ENCODE measurements at regions not wholly inside any gene's neighbourhood (a gene's known extent, or its start where the extent isn't known, plus 50 kb on each side); places are given as distances from the start of the nearest gene placed in this dataset.

DNA sequence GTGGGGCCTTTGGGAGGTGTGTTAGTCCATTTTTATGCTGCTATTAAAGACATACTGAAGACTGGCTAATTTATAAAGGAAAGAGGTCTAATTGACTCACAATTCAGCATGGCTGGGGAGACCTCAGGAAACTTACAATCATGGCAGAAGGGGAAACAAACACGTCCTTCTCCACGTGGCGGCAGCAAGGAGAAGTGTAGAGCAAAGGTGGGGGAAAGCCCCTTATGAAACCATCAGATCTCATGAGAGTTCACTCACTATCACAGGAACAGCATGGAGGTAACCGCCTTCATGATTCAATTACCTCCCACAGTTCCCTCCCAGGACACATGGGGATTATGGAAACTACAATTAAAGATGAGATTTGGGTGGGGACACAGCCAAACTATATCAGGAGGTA lies 187.1 kb upstream of the OSR1 start:
- H3K4me3 ChIP-seq (ENCODE audit: control extremely low read depth in 1 of 5, extremely low read depth in 1 of 5, insufficient read depth in 1 of 5, low read depth in 2 of 5, low read length in 4 of 5) = no peak overlapping the region
- peaks cover 4% of the 10 kb centered on the region for H3K27me3 Mint-ChIP-seq
- no peaks in the 10 kb centered on the region for H4K20me1 ChIP-seq (ENCODE audit: control insufficient read depth, insufficient read depth, low read length, poor library complexity, severe bottlenecking)
- ATAC-seq (ENCODE audit: low read depth) (no peak), DNase-seq (no peak)
- POLR2A ChIA-PET = no interaction called here
- H3K4me1 ChIP-seq (ENCODE audit: control insufficient read depth in 2 of 2, insufficient read depth in 2 of 2, low read length in 2 of 2) = no peaks in the 10 kb centered on the region
- H3K27ac Mint-ChIP-seq = no peak overlapping the region
- no peaks in the 10 kb centered on the region for H3K36me3 ChIP-seq (replicated peaks in 1 of 2; ENCODE audit: control extremely low read depth in 1 of 2, control insufficient read depth in 1 of 2, extremely low read depth in 1 of 2, insufficient read depth in 2 of 2, low read length in 1 of 2)
- no peak overlapping the region for H3K27ac ChIP-seq (ENCODE audit: low read length in 2 of 2)
- H3K4me1 Mint-ChIP-seq = no peaks in the 10 kb centered on the region
- no peak overlapping the region for H3K4me3 Mint-ChIP-seq
- no peaks in the 10 kb centered on the region for H3K79me2 ChIP-seq (ENCODE audit: control insufficient read depth, insufficient read depth, low read length)
- CTCF ChIA-PET = no interaction called here
- H2AFZ ChIP-seq (ENCODE audit: insufficient read depth, low read depth, low read length, poor library complexity, severe bottlenecking) = no peak overlapping the region
- no peaks in the 10 kb centered on the region for H3K27me3 ChIP-seq (replicated peaks in 1 of 4; ENCODE audit: control extremely low read depth in 1 of 4, control insufficient read depth in 3 of 4, insufficient read depth in 4 of 4, low read length in 3 of 4)
- H3K9ac ChIP-seq (ENCODE audit: low read length) = no peak overlapping the region
- peaks cover 0 to 11% (median 0%) of the 10 kb centered on the region in 3 donors for H3K9me3 ChIP-seq (ENCODE audit: control extremely low read depth in 1 of 3, control insufficient read depth in 2 of 3, insufficient read depth in 1 of 3, low read length in 2 of 3)
- no peaks in the 10 kb centered on the region for H3K9me3 Mint-ChIP-seq (ENCODE audit: insufficient read depth)
- TF ChIP-seq, protein P1, sequence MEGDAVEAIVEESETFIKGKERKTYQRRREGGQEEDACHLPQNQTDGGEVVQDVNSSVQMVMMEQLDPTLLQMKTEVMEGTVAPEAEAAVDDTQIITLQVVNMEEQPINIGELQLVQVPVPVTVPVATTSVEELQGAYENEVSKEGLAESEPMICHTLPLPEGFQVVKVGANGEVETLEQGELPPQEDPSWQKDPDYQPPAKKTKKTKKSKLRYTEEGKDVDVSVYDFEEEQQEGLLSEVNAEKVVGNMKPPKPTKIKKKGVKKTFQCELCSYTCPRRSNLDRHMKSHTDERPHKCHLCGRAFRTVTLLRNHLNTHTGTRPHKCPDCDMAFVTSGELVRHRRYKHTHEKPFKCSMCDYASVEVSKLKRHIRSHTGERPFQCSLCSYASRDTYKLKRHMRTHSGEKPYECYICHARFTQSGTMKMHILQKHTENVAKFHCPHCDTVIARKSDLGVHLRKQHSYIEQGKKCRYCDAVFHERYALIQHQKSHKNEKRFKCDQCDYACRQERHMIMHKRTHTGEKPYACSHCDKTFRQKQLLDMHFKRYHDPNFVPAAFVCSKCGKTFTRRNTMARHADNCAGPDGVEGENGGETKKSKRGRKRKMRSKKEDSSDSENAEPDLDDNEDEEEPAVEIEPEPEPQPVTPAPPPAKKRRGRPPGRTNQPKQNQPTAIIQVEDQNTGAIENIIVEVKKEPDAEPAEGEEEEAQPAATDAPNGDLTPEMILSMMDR (IDR thresholded peaks at IDR 0.05) = no peak
- TF ChIP-seq EZH2 (IDR thresholded peaks at IDR 0.05; ENCODE audit: borderline replicate concordance, insufficient read depth, low read depth, low read length, poor library complexity, severe bottlenecking) = no peak
- no peak overlapping the region for H3K4me2 ChIP-seq (replicated peaks; ENCODE audit: low read depth, low read length, poor library complexity, severe bottlenecking)
- 80% methylated on average over 1 of the region's 4 CpGs for WGBS (ENCODE audit: insufficient coverage)
- intact Hi-C loops (cut with micrococcal nuclease) = no loop called here

DNA sequence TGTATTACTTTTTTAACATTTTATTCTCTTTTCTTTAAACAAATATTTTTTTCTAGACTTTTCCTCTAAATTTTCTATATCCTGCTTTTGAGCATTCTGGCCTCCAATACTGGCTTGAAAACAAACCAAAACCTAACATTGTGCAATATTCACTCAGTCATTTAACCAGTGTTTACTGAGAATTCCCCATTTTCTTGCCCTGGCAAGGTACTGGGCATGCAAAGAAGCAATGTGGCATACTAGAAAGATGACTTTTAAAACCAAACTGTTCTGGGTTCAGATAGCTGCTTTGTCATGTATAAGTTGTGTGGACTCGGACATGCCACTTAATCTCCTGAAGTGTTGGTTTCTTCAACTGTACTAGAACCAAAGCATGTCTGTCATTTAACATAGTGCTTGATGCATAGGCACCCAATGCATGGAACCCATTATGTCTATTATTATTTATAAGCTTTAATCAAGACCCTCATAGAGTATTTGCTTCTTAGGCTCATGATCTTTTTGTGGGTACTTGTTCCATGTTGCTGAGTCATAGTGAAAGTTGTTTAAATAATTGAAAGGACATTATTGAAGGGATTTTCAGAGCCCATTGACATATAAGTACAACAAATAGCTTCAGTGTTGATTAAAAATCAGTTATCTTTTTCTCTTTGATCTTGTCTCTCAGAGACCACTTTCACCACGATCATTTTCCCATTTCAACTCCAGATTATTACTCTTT lies 185.4 kb upstream of the OSR1 start:
- Histone ChIP-seq H3K9me3 (ENCODE audit: control extremely low read depth in 1 of 3, control insufficient read depth in 2 of 3, insufficient read depth in 1 of 3, low read length in 2 of 3) (peaks cover 0 to 11% (median 0%) of the 10 kb centered on the region in 3 donors), H3K4me1 (ENCODE audit: control insufficient read depth in 2 of 2, insufficient read depth in 2 of 2, low read length in 2 of 2) (no peaks in the 10 kb centered on the region), H3K79me2 (ENCODE audit: control insufficient read depth, insufficient read depth, low read length) (no peaks in the 10 kb centered on the region), H3K27ac (ENCODE audit: low read length in 2 of 2) (no peak overlapping the region), H4K20me1 (ENCODE audit: control insufficient read depth, insufficient read depth, low read length, poor library complexity, severe bottlenecking) (no peaks in the 10 kb centered on the region), H3K36me3 (replicated peaks in 1 of 2; ENCODE audit: control extremely low read depth in 1 of 2, control insufficient read depth in 1 of 2, extremely low read depth in 1 of 2, insufficient read depth in 2 of 2, low read length in 1 of 2) (no peaks in the 10 kb centered on the region), H3K9ac (ENCODE audit: low read length) (no peak overlapping the region), H3K4me3 (ENCODE audit: control extremely low read depth in 1 of 5, extremely low read depth in 1 of 5, insufficient read depth in 1 of 5, low read depth in 2 of 5, low read length in 4 of 5) (no peak overlapping the region), H3K27me3 (replicated peaks in 1 of 4; ENCODE audit: control extremely low read depth in 1 of 4, control insufficient read depth in 3 of 4, insufficient read depth in 4 of 4, low read length in 3 of 4) (no peaks in the 10 kb centered on the region), H2AFZ (ENCODE audit: insufficient read depth, low read depth, low read length, poor library complexity, severe bottlenecking) (no peak overlapping the region), H3K4me2 (replicated peaks; ENCODE audit: low read depth, low read length, poor library complexity, severe bottlenecking) (no peak overlapping the region)
- H3K4me1 Mint-ChIP-seq = no peaks in the 10 kb centered on the region
- ATAC-seq (ENCODE audit: low read depth) = no peak
- no peak for TF ChIP-seq EZH2 (IDR thresholded peaks at IDR 0.05; ENCODE audit: borderline replicate concordance, insufficient read depth, low read depth, low read length, poor library complexity, severe bottlenecking)
- TF ChIP-seq, protein P1 (IDR thresholded peaks at IDR 0.05) = no peak
- POLR2A ChIA-PET = no interaction called here
- no peak for DNase-seq
- intact Hi-C loops (cut with micrococcal nuclease) = no loop called here
- WGBS (ENCODE audit: insufficient coverage) = no CpG with 5 or more reads among the region's 2 CpGs
- H3K27ac Mint-ChIP-seq = no peak overlapping the region
- CTCF ChIA-PET = no interaction called here
- H3K9me3 Mint-ChIP-seq (ENCODE audit: insufficient read depth) = no peaks in the 10 kb centered on the region
- no peak overlapping the region for H3K4me3 Mint-ChIP-seq
- no peaks in the 10 kb centered on the region for H3K27me3 Mint-ChIP-seq

Measured in B cell (primary cell).